HFFc6 (cell line): ENCODE measurements at regions not wholly inside any gene's neighbourhood (a gene's known extent, or its start where the extent isn't known, plus 50 kb on each side); places are given as distances from the start of the nearest gene placed in this dataset.

Experiments
- DNase-seq: peaks from one replicate; pipeline ENCODE4 v3.0.0-alpha.2; 2018
- H3K27ac Mint-ChIP-seq: 2 replicates; pipeline ENCODE4 v1.8.0; 2020; ENCODE audit warnings: mild to moderate bottlenecking, mixed read lengths
- H3K27me3 Mint-ChIP-seq: 2 replicates; pipeline ENCODE4 v1.8.0; 2021; ENCODE audit warnings: mild to moderate bottlenecking, moderate library complexity, mixed read lengths; ENCODE audit not compliant: insufficient read depth
- H3K36me3 Mint-ChIP-seq: 2 replicates; pipeline ENCODE4 v1.8.0; 2021; ENCODE audit warnings: low read depth, mixed read lengths
- H3K4me1 Mint-ChIP-seq: 2 replicates; pipeline ENCODE4 v1.8.0; 2020; ENCODE audit warnings: low read depth, mixed read lengths
- H3K4me3 Mint-ChIP-seq: 2 replicates; pipeline ENCODE4 v1.8.0; 2020; ENCODE audit warnings: mild to moderate bottlenecking, moderate library complexity, mixed read lengths
- H3K9me3 Mint-ChIP-seq: 2 replicates; pipeline ENCODE4 v1.8.0; 2020; ENCODE audit warnings: mild to moderate bottlenecking, mixed read lengths
- TF ChIP-seq, protein P1 (sequence below): fragments of 200-600 bp; sonication (generic); IDR thresholded peaks from 2 replicates; pipeline ENCODE4 v1.5.0; 2021; ENCODE audit warnings: antibody characterized with exemption, mild to moderate bottlenecking

- H3K27ac Mint-ChIP-seq: no peak overlapping the region
- H3K4me1 Mint-ChIP-seq: no peaks in the 10 kb centered on the region
- H3K9me3 Mint-ChIP-seq: no peaks in the 10 kb centered on the region
- TF ChIP-seq, protein P1, sequence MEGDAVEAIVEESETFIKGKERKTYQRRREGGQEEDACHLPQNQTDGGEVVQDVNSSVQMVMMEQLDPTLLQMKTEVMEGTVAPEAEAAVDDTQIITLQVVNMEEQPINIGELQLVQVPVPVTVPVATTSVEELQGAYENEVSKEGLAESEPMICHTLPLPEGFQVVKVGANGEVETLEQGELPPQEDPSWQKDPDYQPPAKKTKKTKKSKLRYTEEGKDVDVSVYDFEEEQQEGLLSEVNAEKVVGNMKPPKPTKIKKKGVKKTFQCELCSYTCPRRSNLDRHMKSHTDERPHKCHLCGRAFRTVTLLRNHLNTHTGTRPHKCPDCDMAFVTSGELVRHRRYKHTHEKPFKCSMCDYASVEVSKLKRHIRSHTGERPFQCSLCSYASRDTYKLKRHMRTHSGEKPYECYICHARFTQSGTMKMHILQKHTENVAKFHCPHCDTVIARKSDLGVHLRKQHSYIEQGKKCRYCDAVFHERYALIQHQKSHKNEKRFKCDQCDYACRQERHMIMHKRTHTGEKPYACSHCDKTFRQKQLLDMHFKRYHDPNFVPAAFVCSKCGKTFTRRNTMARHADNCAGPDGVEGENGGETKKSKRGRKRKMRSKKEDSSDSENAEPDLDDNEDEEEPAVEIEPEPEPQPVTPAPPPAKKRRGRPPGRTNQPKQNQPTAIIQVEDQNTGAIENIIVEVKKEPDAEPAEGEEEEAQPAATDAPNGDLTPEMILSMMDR: no peak
- H3K36me3 Mint-ChIP-seq: no peaks in the 10 kb centered on the region
- peaks cover 10% of the 10 kb centered on the region for H3K27me3 Mint-ChIP-seq
- no peak for DNase-seq
- no peak overlapping the region for H3K4me3 Mint-ChIP-seq
Measured at GRCh38 chr6:14305131-14305530, 187.6 kb downstream of the CD83 start.

GRCh38 chr6:14305624-14306023 is 188.1 kb downstream of the CD83 start:
- Mint-ChIP-seq H3K27ac (no peak overlapping the region), H3K36me3 (no peaks in the 10 kb centered on the region), H3K27me3 (peaks cover 10% of the 10 kb centered on the region), H3K4me3 (no peak overlapping the region), H3K9me3 (no peaks in the 10 kb centered on the region), H3K4me1 (no peaks in the 10 kb centered on the region)
- DNase-seq: no peak
- TF ChIP-seq, protein P1: no peak

- Mint-ChIP-seq H3K4me1 (no peaks in the 10 kb centered on the region), H3K9me3 (no peaks in the 10 kb centered on the region)
Measured at GRCh38 chr6:14306151-14306906, 188.8 kb downstream of the CD83 start.

GRCh38 chr6:14309516-14309915 is 191.9 kb downstream of the CD83 start:
- Mint-ChIP-seq H3K9me3 (no peaks in the 10 kb centered on the region), H3K27me3 (peaks cover 6% of the 10 kb centered on the region), H3K4me1 (no peaks in the 10 kb centered on the region), H3K4me3 (no peak overlapping the region), H3K36me3 (no peaks in the 10 kb centered on the region), H3K27ac (no peak overlapping the region)
- DNase-seq: no peak
- TF ChIP-seq, protein P1: no peak

More at GRCh38 chr6:14306151-14306906, 188.8 kb downstream of the CD83 start:
- no peaks in the 10 kb centered on the region for H3K36me3 Mint-ChIP-seq
- DNase-seq: no peak
- peaks cover 10% of the 10 kb centered on the region for H3K27me3 Mint-ChIP-seq
- H3K27ac Mint-ChIP-seq: no peak overlapping the region
- TF ChIP-seq, protein P1: no peak
- H3K4me3 Mint-ChIP-seq: no peak overlapping the region

DNA sequence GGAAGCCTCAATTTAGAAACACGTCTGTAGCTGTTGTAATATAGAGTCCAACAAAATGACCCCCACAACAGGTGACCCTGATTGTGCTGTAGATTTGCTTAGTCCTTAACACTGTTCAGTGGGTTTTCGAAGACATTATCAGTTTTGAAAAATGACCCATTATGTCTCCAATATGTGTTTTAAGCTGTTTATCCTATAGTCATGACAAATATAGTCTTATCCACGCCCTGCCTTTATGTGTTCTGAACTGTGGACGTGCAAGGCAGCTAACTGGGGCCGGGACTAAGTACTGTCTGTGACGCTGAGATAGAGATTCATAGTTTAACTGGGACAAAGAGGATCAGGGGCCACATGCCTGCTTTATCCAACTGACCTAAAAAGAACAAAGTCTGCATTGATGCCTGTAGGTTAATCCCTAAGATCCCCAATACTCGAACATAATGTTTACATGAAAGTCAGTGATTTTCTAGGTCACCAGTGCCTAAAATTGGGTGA is 192.4 kb downstream of the CD83 start:
- Mint-ChIP-seq H3K27me3 (peaks cover 4% of the 10 kb centered on the region; the same call in 1 of the 2 replicates), H3K4me3 (no peak overlapping the region), H3K4me1 (no peaks in the 10 kb centered on the region)

More for the DNA sequence above, 192.4 kb downstream of the CD83 start:
- no peaks in the 10 kb centered on the region for H3K9me3 Mint-ChIP-seq
- no peak for DNase-seq
- no peaks in the 10 kb centered on the region for H3K36me3 Mint-ChIP-seq
- H3K27ac Mint-ChIP-seq: no peak overlapping the region
- TF ChIP-seq, protein P1: no peak
